ENCODE measurements at regions not wholly inside any gene's neighbourhood (a gene's known extent, or its start where the extent isn't known, plus 50 kb on each side); places are given as distances from the start of the nearest gene placed in this dataset.

DNA sequence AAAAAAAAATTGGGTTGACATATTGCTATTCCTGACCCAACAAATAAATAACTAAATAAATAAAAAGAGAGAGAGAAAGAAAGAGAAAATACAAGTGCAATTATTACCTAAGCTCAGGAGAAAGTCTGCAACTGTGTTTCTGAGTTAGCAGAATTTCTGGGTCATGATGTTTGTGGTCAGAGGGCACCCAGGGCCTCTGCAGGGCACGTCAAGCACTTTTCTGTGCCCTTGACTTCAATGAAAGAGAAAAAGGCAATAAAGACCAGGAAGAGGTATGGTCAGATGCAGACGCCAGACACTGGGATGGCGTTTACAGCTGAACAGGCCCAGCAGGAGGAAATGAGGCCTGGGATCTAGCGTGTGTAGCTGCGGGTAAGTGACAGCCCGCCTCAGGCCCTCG is 160.9 kb upstream of the GDF10 start:
- TF ChIP-seq, protein P1, sequence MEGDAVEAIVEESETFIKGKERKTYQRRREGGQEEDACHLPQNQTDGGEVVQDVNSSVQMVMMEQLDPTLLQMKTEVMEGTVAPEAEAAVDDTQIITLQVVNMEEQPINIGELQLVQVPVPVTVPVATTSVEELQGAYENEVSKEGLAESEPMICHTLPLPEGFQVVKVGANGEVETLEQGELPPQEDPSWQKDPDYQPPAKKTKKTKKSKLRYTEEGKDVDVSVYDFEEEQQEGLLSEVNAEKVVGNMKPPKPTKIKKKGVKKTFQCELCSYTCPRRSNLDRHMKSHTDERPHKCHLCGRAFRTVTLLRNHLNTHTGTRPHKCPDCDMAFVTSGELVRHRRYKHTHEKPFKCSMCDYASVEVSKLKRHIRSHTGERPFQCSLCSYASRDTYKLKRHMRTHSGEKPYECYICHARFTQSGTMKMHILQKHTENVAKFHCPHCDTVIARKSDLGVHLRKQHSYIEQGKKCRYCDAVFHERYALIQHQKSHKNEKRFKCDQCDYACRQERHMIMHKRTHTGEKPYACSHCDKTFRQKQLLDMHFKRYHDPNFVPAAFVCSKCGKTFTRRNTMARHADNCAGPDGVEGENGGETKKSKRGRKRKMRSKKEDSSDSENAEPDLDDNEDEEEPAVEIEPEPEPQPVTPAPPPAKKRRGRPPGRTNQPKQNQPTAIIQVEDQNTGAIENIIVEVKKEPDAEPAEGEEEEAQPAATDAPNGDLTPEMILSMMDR (tag by site-specific recombination; IDR thresholded peaks at IDR 0.05): no peak
- TF ChIP-seq, protein P2, sequence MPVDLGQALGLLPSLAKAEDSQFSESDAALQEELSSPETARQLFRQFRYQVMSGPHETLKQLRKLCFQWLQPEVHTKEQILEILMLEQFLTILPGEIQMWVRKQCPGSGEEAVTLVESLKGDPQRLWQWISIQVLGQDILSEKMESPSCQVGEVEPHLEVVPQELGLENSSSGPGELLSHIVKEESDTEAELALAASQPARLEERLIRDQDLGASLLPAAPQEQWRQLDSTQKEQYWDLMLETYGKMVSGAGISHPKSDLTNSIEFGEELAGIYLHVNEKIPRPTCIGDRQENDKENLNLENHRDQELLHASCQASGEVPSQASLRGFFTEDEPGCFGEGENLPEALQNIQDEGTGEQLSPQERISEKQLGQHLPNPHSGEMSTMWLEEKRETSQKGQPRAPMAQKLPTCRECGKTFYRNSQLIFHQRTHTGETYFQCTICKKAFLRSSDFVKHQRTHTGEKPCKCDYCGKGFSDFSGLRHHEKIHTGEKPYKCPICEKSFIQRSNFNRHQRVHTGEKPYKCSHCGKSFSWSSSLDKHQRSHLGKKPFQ (tag by site-specific recombination; IDR thresholded peaks at IDR 0.05): no peak
- TF ChIP-seq ZNF777 (tag by site-specific recombination; IDR thresholded peaks at IDR 0.05; ENCODE audit: borderline replicate concordance): no peak

All from HEK293 (cell line).